ENCODE measurements at regions not wholly inside any gene's neighbourhood (a gene's known extent, or its start where the extent isn't known, plus 50 kb on each side); places are given as distances from the start of the nearest gene placed in this dataset.

DNA sequence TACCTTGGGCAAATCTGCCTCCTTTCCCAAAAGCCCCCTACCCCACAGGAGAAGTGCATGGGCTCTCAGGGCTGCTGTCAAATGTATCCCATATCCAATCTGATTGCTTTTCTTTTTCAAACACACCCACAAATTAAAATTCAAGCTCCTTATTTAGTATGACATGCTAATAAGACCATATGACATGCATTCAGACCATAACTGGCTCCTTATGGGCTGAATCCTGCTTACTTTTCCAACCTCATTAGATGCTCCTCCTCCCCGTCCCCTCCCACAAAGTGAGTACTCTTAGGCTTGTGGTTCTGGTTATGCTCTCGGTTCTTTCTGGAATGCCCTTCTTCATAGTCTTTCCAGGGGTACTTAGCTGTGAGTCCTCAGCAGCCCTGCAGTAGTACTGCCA, 59.0 kb upstream of the TOM1L1 start:
- H3K36me3 ChIP-seq (ENCODE audit: insufficient read depth, low read depth, low read length): no peaks in the 10 kb centered on the region
- no peak overlapping the region for H3K9ac ChIP-seq (ENCODE audit: low read depth, low read length)
- H3K27ac ChIP-seq (ENCODE audit: low read length): no peak overlapping the region
- 0 out of 2 replicates have a peak, but pooled peaks cover under 1% of the 10 kb centered on the region for H3K9me3 ChIP-seq (ENCODE audit: insufficient read depth, low read depth, low read length)
- H3K27me3 ChIP-seq (ENCODE audit: insufficient read depth, low read length): no peaks in the 10 kb centered on the region
- no peak overlapping the region for H3K4me3 ChIP-seq (ENCODE audit: low read length)
- no peaks in the 10 kb centered on the region for H3K4me1 ChIP-seq (ENCODE audit: insufficient read depth, low read length)

GRCh38 chr17:54844233-54844632, 56.4 kb upstream of the TOM1L1 start:
- H3K9me3 ChIP-seq (ENCODE audit: insufficient read depth, low read depth, low read length): no peaks in the 10 kb centered on the region
- H3K36me3 ChIP-seq (ENCODE audit: insufficient read depth, low read depth, low read length): no peaks in the 10 kb centered on the region
- H3K4me1 ChIP-seq (ENCODE audit: insufficient read depth, low read length): no peaks in the 10 kb centered on the region
- no peak overlapping the region for H3K27ac ChIP-seq (ENCODE audit: low read length)
- H3K9ac ChIP-seq (ENCODE audit: low read depth, low read length): no peak overlapping the region
- H3K27me3 ChIP-seq (ENCODE audit: insufficient read depth, low read length): no peaks in the 10 kb centered on the region
- H3K4me3 ChIP-seq (ENCODE audit: low read length): no peak overlapping the region

DNA sequence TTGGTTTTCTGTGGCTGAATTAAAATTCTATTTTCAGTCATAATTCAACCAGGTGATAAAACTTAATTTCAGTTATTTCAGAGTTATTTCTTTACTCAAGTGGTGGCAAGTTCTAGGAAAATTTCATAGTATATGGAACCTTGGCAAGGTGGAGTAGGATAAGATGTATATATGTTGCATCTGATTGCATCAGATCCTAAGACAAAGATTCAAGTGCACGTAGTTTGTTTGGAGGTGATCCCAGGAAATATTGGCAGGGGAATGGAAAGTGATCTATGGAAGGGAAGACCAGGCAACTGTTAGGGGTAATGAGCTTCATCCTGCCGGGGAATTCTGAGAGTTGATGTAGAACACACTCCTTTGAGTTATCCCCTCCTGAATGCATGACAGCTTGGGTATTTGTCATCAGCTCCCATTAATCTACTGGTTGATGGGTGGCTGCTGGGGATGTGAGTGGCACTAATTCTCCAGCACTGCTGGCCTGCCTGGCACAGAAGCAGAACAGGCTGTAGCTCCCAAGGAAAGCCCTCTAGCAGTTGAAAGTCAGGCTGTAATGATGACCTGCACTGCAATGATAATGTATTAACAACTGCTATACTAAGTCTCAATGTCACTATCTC, 52.2 kb upstream of the TOM1L1 start:
- H3K36me3 ChIP-seq (ENCODE audit: insufficient read depth, low read depth, low read length): no peaks in the 10 kb centered on the region
- H3K4me1 ChIP-seq (ENCODE audit: insufficient read depth, low read length): no peaks in the 10 kb centered on the region
- H3K27ac ChIP-seq (ENCODE audit: low read length): no peak overlapping the region

GRCh38 chr17:54849660-54850059, 51.0 kb upstream of the TOM1L1 start:
- H3K27ac ChIP-seq (ENCODE audit: low read length): no peak overlapping the region
- no peaks in the 10 kb centered on the region for H3K9me3 ChIP-seq (ENCODE audit: insufficient read depth, low read depth, low read length)
- no peaks in the 10 kb centered on the region for H3K27me3 ChIP-seq (ENCODE audit: insufficient read depth, low read length)
- H3K4me3 ChIP-seq (ENCODE audit: low read length): no peak overlapping the region
- no peak overlapping the region for H3K9ac ChIP-seq (ENCODE audit: low read depth, low read length)
- no peaks in the 10 kb centered on the region for H3K4me1 ChIP-seq (ENCODE audit: insufficient read depth, low read length)
- no peaks in the 10 kb centered on the region for H3K36me3 ChIP-seq (ENCODE audit: insufficient read depth, low read depth, low read length)

More for the DNA sequence above, 52.2 kb upstream of the TOM1L1 start:
- Histone ChIP-seq H3K4me3 (ENCODE audit: low read length) (no peak overlapping the region), H3K27me3 (ENCODE audit: insufficient read depth, low read length) (no peaks in the 10 kb centered on the region), H3K9ac (ENCODE audit: low read depth, low read length) (no peak overlapping the region), H3K9me3 (ENCODE audit: insufficient read depth, low read depth, low read length) (no peaks in the 10 kb centered on the region)

All from iPS-20b (cell line).